HG02870 (cell line): ENCODE measurements at regions not wholly inside any gene's neighbourhood (a gene's known extent, or its start where the extent isn't known, plus 50 kb on each side); places are given as distances from the start of the nearest gene placed in this dataset.
"Not testable (repeated sequence)": the region's sequence is repeated elsewhere in the genome, so short reads cannot be mapped to it uniquely, and the experiment has no call there.

ENCODE experiments used
- ATAC-seq: cut with Tn5 transposase; IDR thresholded peaks from one replicate; pipeline ENCODE4 v1.9.1; 2021; ENCODE audit warnings: mild to moderate bottlenecking, moderate library complexity; ENCODE audit not compliant: unreplicated experiment

DNA sequence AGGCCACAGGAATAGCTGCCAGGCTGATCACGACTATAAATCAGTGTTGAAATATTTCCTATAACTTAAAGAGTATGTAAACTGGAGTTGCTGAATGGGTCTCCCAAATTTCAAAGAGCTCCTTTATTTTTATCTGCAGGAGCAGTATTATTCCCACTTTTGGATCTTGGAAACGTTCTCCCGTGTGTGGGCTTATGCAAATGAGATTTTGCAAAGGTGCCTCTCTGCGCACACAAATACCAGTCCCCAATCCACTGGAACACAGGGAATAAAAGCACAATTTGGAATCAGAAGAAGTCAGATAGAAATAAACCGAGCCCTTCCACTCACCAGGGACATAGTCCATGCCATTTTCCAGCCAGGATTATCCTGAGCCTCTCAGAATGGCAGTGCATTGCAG is 350.2 kb upstream of the CELF2 start:
- no peak for ATAC-seq

DNA sequence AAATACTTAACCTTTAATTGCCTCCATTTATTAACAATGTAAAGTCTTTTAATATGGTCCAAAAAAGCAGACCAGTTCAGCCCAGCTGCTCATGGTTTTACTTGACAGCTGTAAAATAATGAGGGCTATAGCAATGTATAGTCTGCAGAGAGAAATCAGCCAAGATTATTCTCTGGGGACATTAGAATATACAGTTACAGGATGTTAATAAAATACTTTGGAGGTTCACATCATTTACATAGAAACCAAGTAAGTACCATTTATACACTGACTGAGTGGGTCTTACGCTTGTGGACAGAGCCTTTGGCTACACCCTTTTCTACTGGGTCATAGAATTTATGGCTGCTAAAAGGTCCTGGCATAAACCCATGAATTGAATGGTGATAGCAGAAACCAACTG is 340.7 kb upstream of the CELF2 start:
- no peak for ATAC-seq

DNA sequence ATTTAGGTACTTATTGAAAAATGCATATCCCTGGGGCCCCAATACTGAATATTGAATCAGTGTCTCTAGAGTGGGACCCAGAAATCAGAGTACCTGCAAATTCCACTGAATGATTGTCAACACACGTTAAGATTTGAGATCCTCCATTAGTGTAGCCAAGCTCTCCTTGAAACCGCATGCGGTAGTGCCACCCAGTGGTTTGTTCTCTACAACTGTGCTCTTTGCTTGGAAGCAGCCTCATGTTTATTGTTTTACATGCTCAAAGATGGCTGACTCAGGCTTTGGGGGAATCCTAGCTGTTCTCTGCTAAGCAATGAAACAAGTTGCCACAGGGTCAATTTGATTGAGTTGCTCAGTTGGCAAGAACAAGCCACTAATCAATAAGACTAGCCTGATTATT is 340.2 kb upstream of the CELF2 start:
- ATAC-seq = peak; percentile 57

DNA sequence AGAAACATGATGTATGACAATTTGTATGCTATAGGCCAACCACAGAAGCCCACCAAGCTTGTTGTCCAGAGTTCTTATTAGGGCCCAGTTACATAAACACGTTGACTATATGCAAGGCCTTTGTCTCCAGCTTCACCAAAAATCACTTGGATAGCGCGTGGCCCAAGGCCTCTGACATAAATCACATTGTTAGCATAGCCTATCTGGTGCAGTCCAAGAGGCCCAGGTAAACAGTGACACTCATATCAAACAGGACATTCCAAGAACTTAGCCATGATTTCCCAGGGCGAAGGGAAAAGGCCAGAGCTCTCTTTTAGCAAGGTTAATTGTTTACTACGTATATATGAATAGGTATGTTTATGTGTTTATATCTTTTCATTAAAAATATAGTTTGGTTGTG is 337.2 kb upstream of the CELF2 start:
- no peak for ATAC-seq

DNA sequence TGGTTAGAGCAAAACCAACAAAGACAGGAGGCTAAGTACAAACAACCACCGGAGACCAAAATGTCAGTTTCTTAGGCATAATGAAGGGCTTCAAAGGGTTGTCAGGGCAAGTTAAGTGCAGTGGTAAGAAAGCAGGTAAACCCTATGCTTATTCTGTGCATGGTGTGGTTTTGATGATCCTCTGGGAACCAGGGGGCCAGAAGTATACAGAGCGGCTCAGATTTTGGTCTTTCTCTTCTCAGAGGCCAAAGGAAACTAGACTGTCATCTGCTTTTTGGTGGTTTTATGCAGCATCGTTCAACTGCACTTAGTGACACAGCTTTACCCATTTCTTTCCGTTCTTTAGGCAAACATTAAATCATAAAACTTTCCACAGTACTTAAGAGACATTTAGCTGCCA is 332.7 kb upstream of the CELF2 start:
- ATAC-seq = no peak

DNA sequence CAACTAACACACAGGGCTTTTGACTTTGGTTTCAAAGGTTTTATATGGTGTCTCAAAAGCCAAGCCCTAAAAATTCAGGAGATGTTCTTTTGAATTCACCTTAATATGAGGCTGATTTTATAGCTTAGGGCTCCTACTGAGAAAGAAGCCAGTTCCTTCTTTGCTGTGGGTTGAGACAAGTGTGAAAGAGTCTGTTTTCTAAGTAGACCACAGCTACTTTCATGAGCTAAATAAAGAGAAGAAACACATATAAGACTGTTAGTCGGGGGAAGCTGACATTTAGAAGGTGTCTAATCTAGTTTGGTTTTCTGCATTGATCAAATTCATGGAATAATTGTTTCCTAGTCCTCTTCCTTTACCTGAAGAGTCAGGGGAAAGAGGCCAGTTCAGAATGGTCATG is 332.1 kb upstream of the CELF2 start:
- peak; percentile 83 for ATAC-seq

DNA sequence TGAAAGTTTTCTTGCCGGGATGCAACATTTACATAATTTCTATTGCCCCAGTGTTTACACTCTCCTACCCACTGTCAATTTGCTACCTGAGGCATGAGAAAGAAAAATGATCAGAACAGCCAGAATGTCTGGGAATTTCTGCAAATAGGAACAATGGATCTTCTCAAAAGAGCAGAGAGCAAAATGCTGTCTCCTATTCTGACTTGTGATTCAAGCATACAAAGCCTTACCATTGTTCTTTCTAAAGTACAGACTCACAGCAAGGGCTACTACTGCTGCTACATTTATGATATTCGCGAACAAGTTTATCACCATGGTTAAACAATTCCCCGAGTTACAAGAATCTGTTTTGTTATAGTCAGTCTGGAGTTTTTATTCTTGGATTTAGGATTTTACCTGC is 329.9 kb upstream of the CELF2 start:
- ATAC-seq = no peak

DNA sequence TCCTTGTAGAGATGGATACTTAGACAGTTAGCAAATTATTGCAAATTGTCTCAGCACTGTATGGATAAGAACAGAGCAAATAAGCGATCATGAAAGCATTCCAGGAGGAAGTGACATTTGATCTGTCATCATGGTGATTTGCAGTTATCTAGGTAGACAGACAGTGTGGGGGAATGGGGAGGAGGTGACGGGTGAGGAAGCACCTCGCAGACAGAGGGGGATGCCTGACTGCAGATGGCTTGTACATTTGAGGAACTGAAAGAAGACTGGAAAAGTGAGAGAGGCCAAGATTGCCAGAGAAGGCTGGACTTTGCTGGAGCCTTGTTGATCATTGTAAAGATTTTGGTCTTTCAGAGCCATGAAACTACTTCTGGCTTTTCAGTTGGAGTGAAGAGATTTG is 318.2 kb upstream of the CELF2 start:
- no peak for ATAC-seq

DNA sequence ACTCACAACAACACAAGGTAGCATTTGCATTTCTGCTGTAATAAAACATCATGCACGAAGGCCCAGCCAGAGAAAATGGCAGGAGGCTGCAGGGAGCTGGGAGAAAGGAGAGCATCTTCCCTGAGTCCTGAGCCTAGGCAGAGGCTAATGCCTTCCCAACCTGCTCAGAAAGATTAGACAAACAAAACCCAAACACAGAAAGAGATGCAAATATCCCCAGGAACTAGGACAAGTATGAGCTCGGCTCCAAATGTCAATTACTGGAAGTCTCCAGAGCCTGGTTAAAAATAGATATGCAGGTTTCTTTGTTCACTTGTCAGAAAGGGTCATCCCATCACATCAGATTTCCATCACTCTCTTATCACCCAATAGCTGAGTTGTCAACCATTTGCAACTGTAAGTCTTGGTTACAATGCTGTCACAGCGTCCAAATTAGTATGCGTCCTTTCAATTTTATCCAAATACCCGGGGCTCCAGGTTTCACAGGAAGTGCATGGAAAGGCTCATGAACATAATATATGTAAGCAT is 316.5 kb upstream of the CELF2 start:
- ATAC-seq = no peak

DNA sequence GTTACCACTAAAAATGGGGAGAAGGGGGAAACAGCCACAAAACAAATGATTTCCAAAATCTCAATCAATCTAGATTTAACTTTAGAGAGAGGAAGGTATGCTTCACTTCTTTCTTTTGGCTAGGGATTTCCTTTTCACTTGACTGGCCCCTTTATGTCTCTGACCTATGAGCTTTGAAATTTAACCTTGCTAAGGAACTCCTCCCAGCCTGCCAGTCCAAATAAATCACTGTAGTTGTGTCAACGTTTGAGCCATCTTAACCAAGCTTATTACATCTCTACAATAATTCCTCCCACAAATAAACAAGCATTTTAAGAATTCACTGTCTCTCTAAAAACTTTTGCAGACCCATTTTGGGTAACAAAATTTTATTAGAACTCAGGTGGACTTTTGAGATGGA is 315.5 kb upstream of the CELF2 start:
- no peak for ATAC-seq

DNA sequence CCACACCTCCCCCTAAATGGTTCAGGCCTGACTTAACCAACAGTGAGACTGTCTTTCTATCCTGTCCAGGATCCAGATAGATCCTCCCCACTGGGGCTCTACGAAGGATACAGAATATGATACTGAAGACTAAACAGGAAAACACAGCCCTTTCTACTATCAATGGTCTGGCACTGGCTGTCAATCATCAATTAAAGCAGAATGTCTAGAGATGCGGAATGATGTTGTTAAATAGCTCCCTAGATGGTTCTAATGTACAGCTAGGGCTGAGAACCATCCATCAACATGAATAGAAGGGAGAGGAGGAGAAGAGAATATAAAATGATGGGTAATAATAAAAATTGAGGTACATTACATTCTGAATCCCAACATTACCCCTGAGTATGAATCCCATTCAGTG is 314.3 kb upstream of the CELF2 start:
- no peak for ATAC-seq

DNA sequence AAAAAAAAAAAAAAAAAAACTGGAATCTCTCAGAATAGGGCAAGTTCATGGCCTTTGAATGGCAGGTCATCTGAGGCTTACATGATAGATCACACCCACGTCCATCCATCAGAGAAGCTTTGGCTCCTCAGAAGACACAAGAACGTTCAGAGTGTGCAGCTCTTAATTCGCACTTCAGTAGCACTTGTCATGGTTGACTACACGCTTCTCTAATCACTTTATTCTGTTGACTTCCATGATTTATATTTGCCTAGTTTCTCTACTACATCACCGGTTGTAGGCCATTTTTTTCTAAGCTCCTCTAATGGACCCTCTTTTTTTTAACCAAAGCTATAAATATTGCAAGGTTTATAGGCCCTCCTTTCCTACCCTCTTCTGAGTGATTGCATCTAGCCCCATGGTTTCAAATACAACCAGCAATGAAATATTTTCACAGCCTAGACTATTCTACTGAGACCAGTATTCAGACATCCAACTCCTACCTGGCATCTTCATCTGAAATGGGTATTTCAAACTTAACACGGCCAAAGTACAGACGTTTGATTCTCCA is 305.4 kb upstream of the CELF2 start:
- no peak for ATAC-seq

DNA sequence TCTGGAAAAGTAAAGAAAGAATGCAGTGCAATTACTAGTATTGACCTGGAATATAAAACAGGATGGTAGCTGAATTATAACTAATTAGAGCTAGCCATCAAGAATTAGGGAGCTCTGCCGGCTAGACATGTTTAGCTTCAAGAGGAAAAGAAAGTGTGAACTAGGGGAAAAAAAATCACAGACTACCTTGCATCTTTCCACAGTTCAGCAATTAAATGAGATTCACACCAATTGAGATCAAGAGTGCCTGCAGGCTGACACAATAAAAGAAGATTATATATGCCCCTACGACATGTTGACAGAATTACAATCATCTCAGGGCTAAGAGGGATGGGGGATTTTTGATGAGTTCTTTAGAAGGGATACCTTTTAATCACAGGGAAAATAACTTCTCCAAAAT is 303.3 kb upstream of the CELF2 start:
- no peak for ATAC-seq

DNA sequence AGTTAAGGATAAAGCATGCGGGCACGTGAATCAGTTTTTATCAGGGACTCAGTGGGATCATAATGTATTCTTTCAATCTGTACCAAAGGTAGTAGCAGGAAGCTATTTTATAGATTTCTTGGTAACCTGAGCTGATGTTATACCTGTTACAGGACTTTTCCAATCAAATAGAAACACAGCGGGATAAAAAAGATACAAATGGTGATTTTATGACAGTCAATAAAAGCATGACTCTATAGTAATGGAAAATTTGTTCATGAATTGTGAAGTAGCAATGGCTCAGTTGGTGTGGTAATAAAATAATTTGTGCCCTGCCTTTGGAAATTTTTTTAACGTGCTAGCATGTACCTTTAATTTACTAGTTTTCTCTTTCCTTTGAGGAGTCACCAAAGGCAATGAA is 300.7 kb upstream of the CELF2 start:
- no peak for ATAC-seq

DNA sequence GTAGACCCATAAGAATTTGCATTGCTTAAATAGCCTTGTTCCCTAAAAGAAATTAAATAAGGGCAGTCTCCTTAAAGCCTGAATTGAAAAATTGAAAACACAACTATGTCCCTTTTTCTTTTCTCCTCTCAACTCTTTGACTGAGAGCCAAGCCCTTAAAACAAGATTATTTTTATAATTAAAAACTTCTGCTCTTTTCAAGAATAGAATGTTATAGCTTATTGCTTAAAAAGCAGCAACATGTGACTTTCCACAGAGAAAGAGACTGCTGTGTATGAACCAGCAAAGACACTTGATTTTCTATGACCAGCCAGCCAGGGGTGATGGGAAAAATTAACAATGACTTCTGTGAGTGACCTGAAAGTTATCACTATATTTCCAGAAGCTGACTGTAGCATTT is 295.2 kb upstream of the CELF2 start:
- no peak for ATAC-seq

DNA sequence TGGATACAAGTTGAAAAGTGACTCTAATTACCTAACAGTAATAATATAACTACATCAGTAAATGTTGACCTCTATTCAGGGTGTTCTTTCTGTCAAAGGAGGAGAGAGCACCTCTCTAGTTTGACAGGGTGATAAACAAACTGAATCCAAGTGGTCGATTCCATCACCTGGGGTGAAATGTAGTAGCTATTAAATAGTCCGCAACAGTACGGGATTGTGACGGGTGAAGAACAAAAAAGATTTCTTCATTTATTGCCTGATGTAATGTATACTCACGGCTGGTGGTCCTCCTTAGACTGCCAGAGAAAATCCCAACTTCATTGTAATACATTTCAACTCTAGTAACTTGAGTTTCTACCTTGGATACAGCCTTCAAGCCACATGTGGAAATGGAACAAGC is 292.5 kb upstream of the CELF2 start:
- ATAC-seq = no peak

DNA sequence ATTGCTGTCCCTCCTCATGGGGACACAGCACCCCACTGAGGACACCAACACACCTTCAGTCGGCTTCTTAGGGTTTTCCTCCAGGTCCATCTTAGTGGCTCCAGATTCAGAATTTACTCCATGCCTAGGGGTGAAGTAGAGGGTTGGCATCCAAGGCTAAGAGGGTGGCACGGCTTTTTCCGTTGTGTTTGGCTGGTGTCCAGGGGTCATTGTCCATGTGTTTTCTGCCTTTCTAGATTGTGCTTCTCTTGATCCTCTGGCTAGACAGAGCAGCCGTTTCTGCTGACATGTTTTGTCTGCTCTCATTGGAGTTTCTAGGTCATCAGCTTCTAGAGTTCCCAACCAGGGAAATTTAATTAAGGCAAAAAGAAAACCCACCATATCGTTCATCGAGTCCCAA is 291.6 kb upstream of the CELF2 start:
- ATAC-seq = no peak

DNA sequence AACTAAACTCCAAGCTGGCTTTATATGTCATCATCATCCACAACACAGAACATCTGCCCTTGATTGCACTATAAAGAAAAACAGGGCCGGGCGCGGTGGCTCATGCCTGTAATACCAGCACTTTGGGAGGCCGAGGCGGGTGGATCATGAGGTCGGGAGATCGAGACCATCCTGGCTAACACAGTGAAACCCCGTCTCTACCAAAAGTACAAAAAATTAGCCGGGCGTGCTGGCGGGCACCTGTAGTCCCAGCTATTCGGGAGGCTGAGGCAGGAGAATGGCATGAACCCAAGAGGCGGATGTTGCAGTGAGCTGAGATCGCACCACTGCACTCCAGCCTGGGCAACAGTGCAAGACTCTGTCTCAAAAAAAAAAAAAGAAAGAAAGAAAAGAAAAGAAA is 290.3 kb upstream of the CELF2 start:
- ATAC-seq = not testable (repeated sequence)

DNA sequence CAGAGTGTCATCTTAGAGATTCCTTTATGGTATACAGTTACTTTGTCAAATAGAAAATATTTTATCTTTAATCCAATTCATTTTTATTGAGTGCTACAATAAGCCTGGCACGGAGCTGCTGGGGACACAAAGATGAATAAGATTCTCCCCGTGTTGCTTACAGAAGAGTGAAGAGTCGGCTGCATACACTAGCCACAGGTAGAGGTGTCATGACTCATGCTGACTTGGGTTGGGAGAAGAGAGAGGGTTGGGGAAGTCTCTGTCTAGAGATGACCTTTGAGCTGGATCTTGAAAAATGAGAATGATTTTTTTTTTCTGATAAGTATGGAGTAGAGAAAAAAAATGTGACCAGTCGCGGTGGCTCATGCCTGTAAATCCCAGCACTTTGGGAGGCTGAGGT is 289.9 kb upstream of the CELF2 start:
- no peak for ATAC-seq

DNA sequence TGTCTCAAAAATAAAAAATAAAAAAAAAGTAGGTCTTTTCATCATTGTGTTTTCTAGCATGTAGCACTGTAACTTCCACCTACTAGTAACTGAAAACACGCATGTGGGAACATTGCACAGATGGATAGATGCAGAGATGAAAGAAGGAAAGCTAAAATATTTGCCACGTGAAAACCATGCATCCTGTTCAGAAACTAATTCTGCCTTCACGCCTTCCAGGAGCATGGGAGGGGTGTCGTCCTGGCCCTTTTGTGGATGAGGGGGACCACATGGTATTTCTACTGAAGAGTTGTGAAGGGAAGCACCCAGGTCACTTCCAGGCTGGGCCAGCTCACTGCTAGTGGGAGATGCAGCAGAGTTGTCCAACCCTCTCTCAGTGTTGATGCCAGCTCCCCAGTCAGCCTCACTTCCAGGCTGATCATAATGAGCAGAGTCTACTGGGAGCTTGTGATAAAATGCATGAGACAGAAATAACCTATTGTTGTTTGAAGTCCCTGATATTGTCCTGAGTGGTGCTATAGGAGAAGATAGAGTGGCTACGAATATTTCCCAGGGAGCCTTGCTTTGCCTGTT is 287.1 kb upstream of the CELF2 start:
- no peak for ATAC-seq

DNA sequence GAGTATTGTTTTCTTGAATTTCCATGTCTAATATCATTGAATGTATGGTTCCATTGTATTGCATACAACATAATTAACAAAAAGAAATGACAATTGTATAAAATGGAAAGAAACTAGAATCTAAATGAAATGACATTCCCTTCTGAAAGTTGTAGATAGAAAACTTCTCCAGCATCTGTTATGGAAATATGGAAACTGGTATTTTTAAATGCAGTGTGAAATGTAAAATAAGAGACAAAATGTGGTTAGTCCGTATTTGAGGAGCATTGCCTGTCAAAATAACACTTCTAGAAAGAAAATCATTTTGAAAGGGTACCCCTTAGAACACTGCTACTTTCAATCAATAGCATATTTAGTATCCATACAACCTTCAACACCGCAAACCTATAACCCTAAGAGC is 286.3 kb upstream of the CELF2 start:
- no peak for ATAC-seq

DNA sequence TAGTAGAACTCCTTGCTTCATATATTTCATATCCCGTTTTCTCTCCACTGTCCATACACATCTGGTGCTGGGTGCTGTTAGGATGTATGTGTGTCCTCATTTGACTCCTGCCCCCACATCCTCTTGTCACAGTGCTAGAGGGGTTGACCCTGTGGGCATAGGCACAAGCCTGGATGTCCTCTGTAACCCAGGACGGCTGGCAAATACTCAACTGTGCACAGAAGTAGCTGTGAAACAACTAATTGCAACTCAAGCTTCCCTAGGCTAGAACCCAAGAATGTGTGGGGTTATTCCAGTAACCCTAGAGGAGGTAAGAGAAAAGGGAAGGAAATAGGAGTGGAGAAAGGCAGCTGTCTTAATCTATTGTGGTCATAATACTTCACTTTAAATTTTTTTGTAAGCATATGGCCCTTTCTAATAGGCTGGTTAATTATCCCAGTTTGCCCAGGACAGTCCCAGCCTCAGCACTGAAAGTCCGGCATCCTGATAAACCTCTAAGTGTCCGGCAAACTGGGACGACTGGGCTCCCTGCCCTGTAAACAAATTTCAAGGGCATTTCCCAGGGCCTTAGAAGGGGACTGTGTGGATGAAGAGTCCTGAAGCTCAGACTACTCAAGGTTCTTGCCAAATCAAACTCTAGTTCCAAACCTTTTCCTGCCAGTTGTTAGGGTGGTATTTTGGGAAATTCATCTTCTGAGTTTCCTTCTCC is 283.2 kb upstream of the CELF2 start:
- no peak for ATAC-seq

DNA sequence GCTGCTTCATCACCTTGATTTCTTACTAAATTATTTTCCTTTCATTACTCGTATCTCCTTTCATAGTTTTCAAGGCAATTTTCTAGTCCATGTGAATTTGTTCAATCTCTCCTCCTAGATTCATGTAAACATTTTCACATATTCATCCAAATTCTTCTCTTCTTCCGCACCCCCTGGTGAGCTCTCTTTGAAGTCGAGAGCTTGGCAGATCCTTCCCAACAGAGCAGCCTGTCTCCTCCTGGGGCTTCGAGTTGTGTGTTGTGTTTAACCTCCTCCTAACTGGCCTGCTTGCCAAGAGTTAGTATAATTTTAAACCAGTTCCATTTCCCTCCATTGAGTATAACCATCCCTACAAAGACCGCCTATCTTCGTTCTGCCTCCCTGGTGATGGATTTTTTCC is 272.4 kb upstream of the CELF2 start:
- ATAC-seq = no peak
